ENCODE measurements at regions not wholly inside any gene's neighbourhood (a gene's known extent, or its start where the extent isn't known, plus 50 kb on each side); places are given as distances from the start of the nearest gene placed in this dataset.
"Not testable (repeated sequence)": the region's sequence is repeated elsewhere in the genome, so short reads cannot be mapped to it uniquely, and the experiment has no call there.

GRCh38 chr2:236632295-236633218, 62.9 kb downstream of the ACKR3 start:
- DNase-seq (ENCODE audit: low read depth): no peak

- DNase-seq (ENCODE audit: low read depth): no peak
These were observed 63.6 kb downstream of the ACKR3 start for GRCh38 chr2:236633219-236633570.

- no peak for DNase-seq (ENCODE audit: low read depth)
These were observed 64.3 kb downstream of the ACKR3 start for GRCh38 chr2:236633775-236634560.

GRCh38 chr2:236636261-236636660, 66.6 kb downstream of the ACKR3 start:
- no peak for DNase-seq (ENCODE audit: low read depth)

- no peak for DNase-seq (ENCODE audit: low read depth)
These were observed 67.3 kb downstream of the ACKR3 start for GRCh38 chr2:236636714-236637470.

GRCh38 chr2:236637686-236638569, 68.3 kb downstream of the ACKR3 start:
- DNase-seq (ENCODE audit: low read depth): no peak

GRCh38 chr2:236638707-236639106, 69.1 kb downstream of the ACKR3 start:
- no peak for DNase-seq (ENCODE audit: low read depth)

- no peak for DNase-seq (ENCODE audit: low read depth)
These were observed 70.0 kb downstream of the ACKR3 start for GRCh38 chr2:236639461-236640235.

GRCh38 chr2:236641051-236641726, 71.6 kb downstream of the ACKR3 start:
- no peak for DNase-seq (ENCODE audit: low read depth)

GRCh38 chr2:236642125-236642524, 72.5 kb downstream of the ACKR3 start:
- no peak for DNase-seq (ENCODE audit: low read depth)

GRCh38 chr2:236642584-236643291, 73.1 kb downstream of the ACKR3 start:
- DNase-seq (ENCODE audit: low read depth): no peak

GRCh38 chr2:236643480-236643879, 73.9 kb downstream of the ACKR3 start:
- no peak for DNase-seq (ENCODE audit: low read depth)

- DNase-seq (ENCODE audit: low read depth): no peak
These were observed 74.4 kb downstream of the ACKR3 start for GRCh38 chr2:236644067-236644466.

- no peak for DNase-seq (ENCODE audit: low read depth)
These were observed 74.9 kb downstream of the ACKR3 start for GRCh38 chr2:236644502-236644911.

- DNase-seq (ENCODE audit: low read depth): not testable (repeated sequence)
These were observed 75.5 kb downstream of the ACKR3 start for GRCh38 chr2:236645141-236645540.

- no peak for DNase-seq (ENCODE audit: low read depth)
These were observed 76.8 kb downstream of the ACKR3 start for GRCh38 chr2:236646441-236646840.

- DNase-seq (ENCODE audit: low read depth): no peak
These were observed 77.2 kb downstream of the ACKR3 start for GRCh38 chr2:236646871-236647270.

- DNase-seq (ENCODE audit: low read depth): no peak
These were observed 78.0 kb downstream of the ACKR3 start for GRCh38 chr2:236647621-236648020.

GRCh38 chr2:236653863-236654262, 84.2 kb downstream of the ACKR3 start:
- DNase-seq (ENCODE audit: low read depth): no peak
